ENCODE measurements at regions not wholly inside any gene's neighbourhood (a gene's known extent, or its start where the extent isn't known, plus 50 kb on each side); places are given as distances from the start of the nearest gene placed in this dataset.
"Not testable (repeated sequence)": the region's sequence is repeated elsewhere in the genome, so short reads cannot be mapped to it uniquely, and the experiment has no call there.

- TF ChIP-seq CTCF (IDR thresholded peaks at IDR 0.05; ENCODE audit: low read depth, low read length) = no peak
- DNase-seq (ENCODE audit: extremely low read depth, low read depth) = no peak
Measured at GRCh38 chr5:167296066-167296465, 995.4 kb upstream of the WWC1 start.

GRCh38 chr5:167296661-167297060 is 994.8 kb upstream of the WWC1 start:
- no peak for TF ChIP-seq CTCF (IDR thresholded peaks at IDR 0.05; ENCODE audit: low read depth, low read length)
- no peak for DNase-seq (ENCODE audit: extremely low read depth, low read depth)

- DNase-seq (ENCODE audit: extremely low read depth, low read depth) = not testable (repeated sequence)
Measured at GRCh38 chr5:167299861-167300260, 991.6 kb upstream of the WWC1 start.

- DNase-seq (ENCODE audit: extremely low read depth, low read depth) = no peak
- TF ChIP-seq CTCF (IDR thresholded peaks at IDR 0.05; ENCODE audit: low read depth, low read length) = no peak
Measured at GRCh38 chr5:167303582-167303981, 987.9 kb upstream of the WWC1 start.

GRCh38 chr5:167304834-167305469 is 986.5 kb upstream of the WWC1 start:
- DNase-seq (ENCODE audit: extremely low read depth, low read depth) = no peak
- TF ChIP-seq CTCF (IDR thresholded peaks at IDR 0.05; ENCODE audit: low read depth, low read length) = no peak

- no peak for TF ChIP-seq CTCF (IDR thresholded peaks at IDR 0.05; ENCODE audit: low read depth, low read length)
- DNase-seq (ENCODE audit: extremely low read depth, low read depth) = no peak
Measured at GRCh38 chr5:167305591-167306213, 985.7 kb upstream of the WWC1 start.

DNA sequence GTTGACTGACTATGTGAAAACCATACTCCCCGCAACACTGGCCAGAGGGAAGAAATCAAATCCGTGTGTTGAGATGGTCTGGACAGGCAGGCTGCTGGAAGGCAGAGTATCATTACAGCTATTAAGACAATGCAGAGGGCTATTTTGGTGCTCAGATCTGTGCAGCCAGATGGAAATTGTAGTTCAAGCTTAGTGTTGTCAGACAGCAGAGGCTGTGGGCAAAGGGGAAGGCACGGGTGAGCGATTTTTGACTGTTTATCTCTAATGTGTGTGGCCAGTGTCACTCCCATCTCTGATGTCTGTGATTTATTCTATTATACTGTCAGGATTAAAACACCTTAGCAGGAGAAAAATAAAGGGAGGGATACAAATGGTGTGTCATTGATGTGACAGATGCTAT is 984.4 kb upstream of the WWC1 start:
- TF ChIP-seq CTCF (IDR thresholded peaks at IDR 0.05; ENCODE audit: low read depth, low read length) = no peak
- no peak for DNase-seq (ENCODE audit: extremely low read depth, low read depth)

DNA sequence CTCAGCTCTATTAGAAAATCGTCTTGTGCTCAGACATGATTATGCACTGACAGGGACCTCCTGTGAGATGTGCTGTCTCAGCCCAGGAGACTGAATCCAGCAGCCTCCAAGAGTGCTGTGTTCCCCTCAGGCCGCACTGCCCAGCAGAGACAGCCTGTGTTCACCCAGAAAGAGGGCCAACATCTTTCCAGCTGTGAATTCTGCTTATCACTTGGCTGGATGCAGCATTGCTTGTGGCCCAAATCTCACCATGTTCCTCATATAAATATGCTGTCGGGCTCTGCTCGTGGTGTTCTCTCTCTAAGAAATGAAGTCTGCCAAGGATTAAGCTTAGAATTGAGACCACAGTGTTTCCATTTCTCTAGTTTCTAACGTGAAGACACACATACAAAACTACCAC is 983.0 kb upstream of the WWC1 start:
- TF ChIP-seq CTCF (IDR thresholded peaks at IDR 0.05; ENCODE audit: low read depth, low read length) = no peak

More for the DNA sequence above, 983.0 kb upstream of the WWC1 start:
- no peak for DNase-seq (ENCODE audit: extremely low read depth, low read depth)
